HPDE6-E6E7 (cell line): ENCODE measurements at regions not wholly inside any gene's neighbourhood (a gene's known extent, or its start where the extent isn't known, plus 50 kb on each side); places are given as distances from the start of the nearest gene placed in this dataset.

Experiments
- DNase-seq: peaks from one replicate; pipeline ENCODE4 v3.0.0; 2011; ENCODE audit warnings: missing footprints; ENCODE audit errors: extremely low spot score

- no peak for DNase-seq
These were observed 51.4 kb upstream of the DAB2IP start for GRCh38 chr9:121599872-121600585.

GRCh38 chr9:121601194-121601593 lies 50.2 kb upstream of the DAB2IP start:
- no peak for DNase-seq
